ENCODE measurements at regions not wholly inside any gene's neighbourhood (a gene's known extent, or its start where the extent isn't known, plus 50 kb on each side); places are given as distances from the start of the nearest gene placed in this dataset.

GRCh38 chr1:82165304-82165703 lies 364.6 kb downstream of the ADGRL2 start:
- Histone ChIP-seq H3K27ac (no peak overlapping the region), H3K4me3 (no peak overlapping the region), H3K36me3 (no peaks in the 10 kb centered on the region), H3K27me3 (no peaks in the 10 kb centered on the region), H3K4me1 (peaks cover 8 to 20% (median 15%) of the 10 kb centered on the region in 4 donors), H3K9me3 (no peaks in the 10 kb centered on the region)
- 87 to 94% methylated on average over 3 of the region's 3 CpGs for WGBS, 2 donors
- TF ChIP-seq POLR2A (IDR thresholded peaks at IDR 0.05) (no peak), POLR2AphosphoS5 (IDR thresholded peaks at IDR 0.05) (no peak), CTCF (IDR thresholded peaks at IDR 0.05) (no peak), EP300 (IDR thresholded peaks at IDR 0.05) (no peak)
- no peak for ATAC-seq (ENCODE audit: low FRiP score in 2 of 2)
- DNase-seq = no peak

- Histone ChIP-seq H3K27me3 (no peaks in the 10 kb centered on the region), H3K4me3 (no peak overlapping the region), H3K9me3 (no peaks in the 10 kb centered on the region), H3K4me1 (peaks cover 8 to 20% (median 15%) of the 10 kb centered on the region in 4 donors), H3K27ac (no peak overlapping the region), H3K36me3 (no peaks in the 10 kb centered on the region)
- ATAC-seq (ENCODE audit: low FRiP score in 2 of 2) (peak in 1 of 2 donors; percentile 35), DNase-seq (no peak)
- TF ChIP-seq EP300 (IDR thresholded peaks at IDR 0.05) = no peak
- TF ChIP-seq POLR2A (IDR thresholded peaks at IDR 0.05) = no peak
- TF ChIP-seq CTCF (IDR thresholded peaks at IDR 0.05) = no peak
- TF ChIP-seq POLR2AphosphoS5 (IDR thresholded peaks at IDR 0.05) = no peak
- WGBS, 2 donors = 65 to 67% methylated on average over 7 of the region's 7 CpGs
Observed at GRCh38 chr1:82162486-82163420, 362.0 kb downstream of the ADGRL2 start.

- H3K27ac ChIP-seq = peak overlapping the region in 1 of 4 donors; percentile 6
- TF ChIP-seq CTCF (IDR thresholded peaks at IDR 0.05) (no peak), POLR2A (IDR thresholded peaks at IDR 0.05) (no peak), EP300 (IDR thresholded peaks at IDR 0.05) (no peak), POLR2AphosphoS5 (IDR thresholded peaks at IDR 0.05) (no peak)
- WGBS, 2 donors = 14 to 17% methylated on average over 10 of the region's 10 CpGs
- H3K4me3 ChIP-seq = peak overlapping the region in 3 of 4 donors; percentile 18 to 38 (median 29)
- peak in 1 of 2 donors; percentile 56 for ATAC-seq (ENCODE audit: low FRiP score in 2 of 2)
- peaks cover 8 to 20% (median 15%) of the 10 kb centered on the region in 4 donors for H3K4me1 ChIP-seq
- DNase-seq = no peak
- H3K9me3 ChIP-seq = no peaks in the 10 kb centered on the region
- no peaks in the 10 kb centered on the region for H3K36me3 ChIP-seq
- H3K27me3 ChIP-seq = no peaks in the 10 kb centered on the region
Observed at GRCh38 chr1:82161700-82162141, 361.0 kb downstream of the ADGRL2 start.

- TF ChIP-seq POLR2AphosphoS5 (IDR thresholded peaks at IDR 0.05) = no peak
- ATAC-seq (ENCODE audit: low FRiP score in 2 of 2) = peak in 1 of 2 donors; percentile 12
Observed at GRCh38 chr1:82160903-82161302, 360.2 kb downstream of the ADGRL2 start.

GRCh38 chr1:82160036-82160435 lies 359.3 kb downstream of the ADGRL2 start:
- peaks cover 8 to 20% (median 15%) of the 10 kb centered on the region in 4 donors for H3K4me1 ChIP-seq
- no peaks in the 10 kb centered on the region for H3K9me3 ChIP-seq
- no peaks in the 10 kb centered on the region for H3K27me3 ChIP-seq
- H3K27ac ChIP-seq = no peak overlapping the region
- no peaks in the 10 kb centered on the region for H3K36me3 ChIP-seq
- TF ChIP-seq POLR2AphosphoS5 (IDR thresholded peaks at IDR 0.05) (no peak), POLR2A (IDR thresholded peaks at IDR 0.05) (no peak), CTCF (IDR thresholded peaks at IDR 0.05) (no peak), EP300 (IDR thresholded peaks at IDR 0.05) (no peak)
- ATAC-seq (ENCODE audit: low FRiP score in 2 of 2) = peak in 1 of 2 donors; percentile 42
- no peak overlapping the region for H3K4me3 ChIP-seq
- WGBS, 2 donors = 39 to 60% methylated on average over 5 of the region's 5 CpGs
- no peak for DNase-seq

More at GRCh38 chr1:82160903-82161302, 360.2 kb downstream of the ADGRL2 start:
- no peak overlapping the region for H3K27ac ChIP-seq
- H3K4me3 ChIP-seq = no peak overlapping the region
- 80 to 92% methylated on average over 3 of the region's 3 CpGs for WGBS, 2 donors
- H3K9me3 ChIP-seq = no peaks in the 10 kb centered on the region
- H3K4me1 ChIP-seq = peaks cover 8 to 20% (median 15%) of the 10 kb centered on the region in 4 donors
- no peak for DNase-seq
- H3K27me3 ChIP-seq = no peaks in the 10 kb centered on the region
- H3K36me3 ChIP-seq = no peaks in the 10 kb centered on the region

Data from upper lobe of left lung (tissue), 6 donors.